Right lobe of liver (tissue), 6 donors: ENCODE measurements at regions not wholly inside any gene's neighbourhood (a gene's known extent, or its start where the extent isn't known, plus 50 kb on each side); places are given as distances from the start of the nearest gene placed in this dataset.

Experiments
- ATAC-seq, 4 donors: fragments of 200-7000 bp; cut with Tn5 transposase; one replicate each; pipeline ENCODE4 v1.9.1; 2020; ENCODE audit warnings: mild to moderate bottlenecking in 4 of 4, moderate library complexity in 4 of 4
- DNase-seq, 3 donors: peaks; one replicate each; pipeline ENCODE4 v3.0.0-alpha.2; 2020
- H3K27ac ChIP-seq, 3 donors: fragments of 200-600 bp; one replicate each; pipeline ENCODE4 v1.8.0; 2022
- H3K27me3 ChIP-seq, 2 donors: fragments of 200-600 bp; one replicate each; pipeline ENCODE4 v1.8.0; 2022
- H3K36me3 ChIP-seq, 4 donors: fragments of 200-600 bp; sonication (generic) in 1 of 4; one replicate each; pipeline versions ENCODE4 v1.5.1 to v1.8.0; 2017 to 2022; ENCODE audit warnings: control low read depth in 1 of 4
- H3K4me1 ChIP-seq, 4 donors: fragments of 200-600 bp; sonication (generic) in 1 of 4; one replicate each; pipeline versions ENCODE4 v1.5.1 to v1.8.0; 2017 to 2022; ENCODE audit warnings: control low read depth in 1 of 4
- H3K4me3 ChIP-seq, 3 donors: fragments of 200-600 bp; one replicate each; pipeline ENCODE4 v1.8.0; 2022
- H3K9me3 ChIP-seq, 4 donors: fragments of 200-600 bp; sonication (generic) in 1 of 4; one replicate each; pipeline versions ENCODE4 v1.5.1 to v1.8.0; 2017 to 2022; ENCODE audit warnings: control low read depth in 1 of 4
- CTCF ChIP-seq, 4 donors: fragments of 200-600 bp in 3 of 4; fragments of 450-650 bp in 1 of 4; IDR thresholded peaks; one replicate each; pipeline versions ENCODE4 v1.5.1 to v1.8.0; 2016 to 2022; ENCODE audit warnings: antibody characterized with exemption in 4 of 4, mild to moderate bottlenecking in 2 of 4
- POLR2A ChIP-seq: fragments of 450-650 bp; IDR thresholded peaks from one replicate; pipeline ENCODE4 v1.6.1; 2017; ENCODE audit warnings: antibody characterized with exemption, mild to moderate bottlenecking
- WGBS: methylation state at CpG from one replicate; pipeline ENCODE4 v1.1.6; 2018; ENCODE audit warnings: low coverage, low lambda C conversion rate; ENCODE audit not compliant: insufficient coverage; ENCODE audit errors: missing lambda C conversion rate; 5-methylcytosine and 5-hydroxymethylcytosine counted together
- intact Hi-C, 2 donors: fragments of 100-400 bp; cut with DNase I; formaldehyde crosslinking; loops; one replicate each; pipeline versions ENCODE4 v1.11.2 to v1.14.1; 2022
- donor health status: DM: no; HTN: yes; CAD: no.
- donor health status: DM: no; HTN: no; CAD: no.
- donor health status: DM: no; HTN: no; CAD: no.
- donor health status: DM: no; HTN: yes; CAD: no.
- donor health status: DM: no; HTN: yes; CAD: no.

- ATAC-seq (no peak), DNase-seq (no peak)
- Histone ChIP-seq H3K9me3 (no peaks in the 10 kb centered on the region), H3K4me1 (no peaks in the 10 kb centered on the region), H3K27me3 (no peaks in the 10 kb centered on the region), H3K4me3 (no peak overlapping the region), H3K36me3 (no peaks in the 10 kb centered on the region), H3K27ac (no peak overlapping the region)
- TF ChIP-seq CTCF (IDR thresholded peaks at IDR 0.05) (no peak), POLR2A (no peak)
- intact Hi-C loops = no loop called here
- 62% methylated on average over 2 of the region's 3 CpGs for WGBS
These were observed 83.9 kb upstream of the ITGB1 start for GRCh38 chr10:33041783-33042437.

GRCh38 chr10:33040436-33040835 lies 82.4 kb upstream of the ITGB1 start:
- Histone ChIP-seq H3K27ac (no peak overlapping the region), H3K9me3 (no peaks in the 10 kb centered on the region), H3K36me3 (no peaks in the 10 kb centered on the region), H3K4me3 (no peak overlapping the region), H3K4me1 (no peaks in the 10 kb centered on the region), H3K27me3 (no peaks in the 10 kb centered on the region)
- no peak for DNase-seq
- WGBS = 75% methylated on average over 1 of the region's 1 CpG
- TF ChIP-seq CTCF (IDR thresholded peaks at IDR 0.05) = no peak
- no peak for TF ChIP-seq POLR2A
- no peak for ATAC-seq
- intact Hi-C loops = no loop called here

- Histone ChIP-seq H3K4me1 (no peaks in the 10 kb centered on the region), H3K27ac (no peak overlapping the region), H3K9me3 (no peaks in the 10 kb centered on the region), H3K4me3 (no peak overlapping the region), H3K36me3 (no peaks in the 10 kb centered on the region), H3K27me3 (no peaks in the 10 kb centered on the region)
- ATAC-seq = no peak
- whole genome bisulfite sequencing = 86% methylated on average over 1 of the region's 1 CpG
- TF ChIP-seq CTCF (IDR thresholded peaks at IDR 0.05) (no peak), POLR2A (no peak)
- intact Hi-C loops = no loop called here
- no peak for DNase-seq
These were observed 81.2 kb upstream of the ITGB1 start for GRCh38 chr10:33039181-33039580.

- Histone ChIP-seq H3K4me1 (no peaks in the 10 kb centered on the region), H3K9me3 (no peaks in the 10 kb centered on the region), H3K27me3 (no peaks in the 10 kb centered on the region), H3K4me3 (no peak overlapping the region), H3K27ac (no peak overlapping the region), H3K36me3 (no peaks in the 10 kb centered on the region)
- no peak for ATAC-seq
- no peak for DNase-seq
- intact Hi-C loops = no loop called here
- no peak for TF ChIP-seq POLR2A
- no peak for TF ChIP-seq CTCF (IDR thresholded peaks at IDR 0.05)
- WGBS = 87% methylated on average over 7 of the region's 7 CpGs
These were observed 80.6 kb upstream of the ITGB1 start for GRCh38 chr10:33038672-33039071.

GRCh38 chr10:33037726-33038125 lies 79.7 kb upstream of the ITGB1 start:
- no peak for DNase-seq
- intact Hi-C loops = no loop called here
- Histone ChIP-seq H3K27ac (no peak overlapping the region), H3K27me3 (no peaks in the 10 kb centered on the region), H3K4me3 (no peak overlapping the region), H3K9me3 (no peaks in the 10 kb centered on the region), H3K36me3 (no peaks in the 10 kb centered on the region), H3K4me1 (no peaks in the 10 kb centered on the region)
- no peak for ATAC-seq
- WGBS = 100% methylated on average over 3 of the region's 8 CpGs
- TF ChIP-seq POLR2A (no peak), CTCF (IDR thresholded peaks at IDR 0.05) (no peak)
